NCI-H1417 (cell line): ENCODE measurements at regions not wholly inside any gene's neighbourhood (a gene's known extent, or its start where the extent isn't known, plus 50 kb on each side); places are given as distances from the start of the nearest gene placed in this dataset.

ENCODE experiments used
- DNase-seq, 3 experiments: peaks; one replicate each; lab custom pipeline; 2025; lab: John Stamatoyannopoulos, UW

DNA sequence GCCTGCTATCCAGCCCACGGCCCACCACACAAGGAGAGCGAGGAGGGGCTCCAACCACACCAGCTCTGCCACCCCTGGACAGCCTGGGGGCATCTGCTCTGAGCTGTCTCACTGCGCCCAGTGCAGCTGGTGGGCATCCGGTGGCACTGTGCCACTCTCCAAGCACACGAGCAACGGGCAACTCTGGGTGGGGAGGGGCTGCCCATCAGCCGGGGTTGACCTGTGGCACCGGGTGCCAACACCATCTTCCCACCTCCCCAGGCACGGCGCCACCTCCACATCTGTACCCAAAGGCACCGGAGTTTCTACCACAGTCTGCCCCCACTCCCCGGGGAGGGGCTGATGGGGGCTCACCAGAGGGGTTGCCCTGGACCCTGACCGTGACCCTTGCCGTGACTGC lies 241.8 kb downstream of the RBFOX3 start:
- no peak for DNase-seq

DNA sequence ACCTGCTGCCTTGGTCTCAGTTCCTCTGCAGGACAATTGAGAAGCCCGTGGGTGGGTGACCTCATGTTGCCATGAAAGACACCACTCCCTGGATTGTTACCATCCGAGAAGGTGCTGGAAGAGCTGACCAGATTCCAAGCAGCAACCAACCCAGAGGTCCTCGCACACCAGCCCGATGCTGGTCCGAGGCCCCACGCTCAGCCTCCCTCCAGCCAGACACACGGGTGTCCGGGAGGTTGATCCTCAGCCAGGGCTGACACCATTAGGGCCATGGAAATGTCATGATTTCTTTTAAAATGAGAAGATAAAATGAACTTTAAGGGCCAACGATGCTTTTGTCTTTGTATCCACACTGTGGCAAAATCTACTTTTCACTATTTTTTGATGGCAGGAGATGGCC lies 242.3 kb downstream of the RBFOX3 start:
- DNase-seq, result no peak

DNA sequence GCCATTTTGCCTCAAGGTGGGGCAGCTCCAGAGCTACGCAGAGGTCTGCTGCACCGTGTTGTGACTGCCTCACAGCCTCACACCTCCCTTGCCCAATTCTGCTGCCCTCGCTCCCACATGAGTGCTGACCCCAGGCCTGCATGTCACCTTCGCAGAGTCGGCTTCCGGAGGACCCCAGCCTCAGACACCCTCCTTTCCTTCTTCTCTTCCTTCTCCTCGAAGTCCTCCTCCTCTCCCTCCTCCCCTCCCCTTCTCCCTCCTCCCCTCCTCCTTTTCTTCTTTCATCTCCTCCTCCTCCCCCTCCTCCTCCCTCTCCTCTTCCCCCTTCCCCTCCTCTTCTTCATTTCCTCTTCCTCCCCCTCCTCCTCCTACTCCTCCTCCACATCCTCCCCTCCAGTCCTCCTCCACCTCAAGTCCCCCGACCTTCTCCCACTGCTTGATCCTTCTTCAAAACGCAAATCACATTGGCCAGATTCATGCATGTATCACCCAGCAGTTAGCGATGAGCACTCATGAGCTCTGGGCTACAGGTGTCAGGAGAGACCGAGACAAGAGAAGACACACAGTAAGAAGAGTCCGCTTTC lies 243.8 kb downstream of the RBFOX3 start:
- no peak for DNase-seq

DNA sequence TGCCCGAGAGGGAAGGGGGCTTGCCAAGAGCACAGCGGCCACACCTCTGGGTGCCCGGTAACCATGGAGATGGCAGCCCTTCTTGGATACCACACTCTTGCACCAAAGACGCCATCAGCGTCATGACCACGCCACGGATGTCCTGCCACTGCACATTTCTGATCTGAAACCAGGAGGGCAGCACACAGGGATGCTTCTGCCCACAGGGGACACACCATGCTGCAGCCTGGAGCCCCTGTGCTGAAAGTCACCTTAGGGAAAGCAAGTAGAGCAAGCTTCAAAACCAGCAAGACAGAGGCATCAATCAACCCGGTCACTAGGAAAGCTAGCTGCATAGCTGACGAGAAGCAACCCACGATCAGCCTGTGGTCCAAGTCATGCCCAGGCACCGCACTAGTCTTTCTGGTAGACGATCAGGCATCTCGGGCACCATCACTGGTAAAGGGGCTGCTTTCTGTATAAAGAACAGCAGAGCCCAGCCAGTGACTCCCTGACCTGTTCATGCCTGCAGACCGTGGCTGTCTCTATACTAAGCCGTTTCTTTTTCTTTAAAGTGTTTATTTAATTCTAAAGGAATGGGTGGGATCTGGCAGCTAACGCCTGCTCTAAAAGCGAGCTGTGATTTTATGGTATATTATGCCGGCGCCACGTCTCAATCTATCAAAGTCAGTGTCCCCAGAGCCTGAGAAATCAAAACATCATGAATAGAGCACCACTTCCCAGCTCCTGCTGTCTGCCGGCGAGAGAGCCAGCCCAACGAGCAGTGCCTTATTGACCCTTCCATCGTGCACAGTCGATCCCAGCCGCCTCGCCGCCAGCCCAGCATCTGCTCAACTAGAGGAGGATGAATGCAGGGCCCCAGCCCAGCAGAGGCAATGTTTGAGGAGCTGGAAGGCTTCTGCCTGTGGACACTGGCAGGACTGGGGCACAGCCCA lies 244.7 kb downstream of the RBFOX3 start:
- DNase-seq, result peak in 2 of 3 experiments; percentile 29 to 51

GRCh38 chr17:79365351-79365750 lies 245.5 kb downstream of the RBFOX3 start:
- no peak for DNase-seq

- no peak for DNase-seq
Observed at GRCh38 chr17:79364315-79365094, 246.3 kb downstream of the RBFOX3 start.

- no peak for DNase-seq
Observed at GRCh38 chr17:79363552-79364275, 247.1 kb downstream of the RBFOX3 start.

GRCh38 chr17:79362772-79363305 lies 248.0 kb downstream of the RBFOX3 start:
- DNase-seq, result no peak

- DNase-seq, result peak in 1 of 3 experiments; percentile 23
Observed at GRCh38 chr17:79361873-79362771, 248.7 kb downstream of the RBFOX3 start.

GRCh38 chr17:79361221-79361734 lies 249.6 kb downstream of the RBFOX3 start:
- DNase-seq, result no peak

DNA sequence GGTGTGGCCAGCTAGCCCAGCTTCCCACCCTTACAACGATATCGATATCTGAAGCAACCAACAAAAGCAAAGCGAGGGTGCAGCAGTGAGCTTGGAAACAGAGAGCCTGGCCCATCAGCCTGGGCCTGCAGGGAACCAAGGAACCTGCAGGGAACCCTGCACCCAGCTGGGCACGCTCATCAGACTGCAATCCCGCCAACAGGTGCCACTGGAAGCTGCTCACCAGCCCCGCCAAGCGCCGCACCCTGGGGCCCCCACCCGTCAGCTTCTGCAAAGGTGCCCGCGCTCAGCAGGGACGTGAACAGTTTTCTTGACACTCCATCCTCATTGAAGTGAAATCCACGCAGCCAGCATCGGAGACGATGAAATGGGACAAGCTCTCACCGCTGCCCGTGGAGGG lies 250.7 kb downstream of the RBFOX3 start:
- DNase-seq, result peak in 1 of 3 experiments; percentile 18

DNA sequence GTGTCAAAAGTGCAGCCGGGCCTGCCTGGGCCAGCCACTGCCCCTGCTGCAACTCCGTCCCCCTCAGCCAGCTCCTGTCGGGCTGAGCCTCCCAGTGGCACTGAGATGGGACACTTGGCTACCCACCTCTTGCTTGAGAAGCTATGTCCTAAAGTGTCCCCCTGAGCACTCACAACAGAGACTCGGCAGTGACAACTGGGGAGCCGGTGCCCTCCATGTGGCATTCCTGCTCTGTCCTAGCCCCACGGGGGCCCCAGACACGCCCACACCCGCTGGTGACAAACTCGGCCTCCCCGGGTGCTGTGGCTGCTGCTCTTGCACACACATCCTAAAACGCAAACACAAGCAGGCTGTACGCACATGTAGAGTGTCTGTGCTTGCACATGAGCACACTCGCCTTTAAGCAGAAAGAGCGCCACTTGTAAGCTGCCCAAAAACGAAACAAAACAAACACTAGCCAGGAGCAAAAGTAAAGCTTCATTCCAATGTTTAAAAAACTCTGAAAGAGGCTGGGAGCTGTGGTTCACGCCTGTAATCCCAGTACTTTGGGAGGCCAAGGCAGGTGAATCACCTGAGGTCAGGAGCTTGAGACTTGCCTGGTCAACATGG lies 253.9 kb downstream of the RBFOX3 start:
- no peak for DNase-seq

DNA sequence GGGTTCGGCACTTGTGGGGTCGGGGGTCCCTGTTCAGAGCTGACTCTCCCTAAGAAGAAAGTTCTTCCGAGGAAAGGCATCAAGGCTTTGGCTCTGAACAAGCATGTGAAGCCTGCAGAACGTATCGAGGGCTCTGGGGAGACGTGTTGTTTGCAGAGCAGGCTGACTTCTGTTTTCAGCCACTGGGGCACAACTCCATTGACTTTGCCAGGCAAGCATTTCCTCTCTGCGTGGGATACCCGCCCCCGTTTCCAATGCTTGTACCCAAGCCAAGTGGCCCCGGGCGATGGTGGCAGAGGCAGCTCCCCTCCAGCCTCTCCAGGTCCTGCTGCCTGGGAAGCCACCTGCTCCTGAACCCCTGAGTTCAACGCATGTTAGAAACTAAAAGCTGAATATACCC lies 255.7 kb downstream of the RBFOX3 start:
- DNase-seq, result peak in 1 of 3 experiments; percentile 41

GRCh38 chr17:79354173-79354820 lies 256.6 kb downstream of the RBFOX3 start:
- DNase-seq, result no peak

- no peak for DNase-seq
Observed at GRCh38 chr17:79353548-79353947, 257.3 kb downstream of the RBFOX3 start.

GRCh38 chr17:79353016-79353415 lies 257.8 kb downstream of the RBFOX3 start:
- DNase-seq, result no peak

DNA sequence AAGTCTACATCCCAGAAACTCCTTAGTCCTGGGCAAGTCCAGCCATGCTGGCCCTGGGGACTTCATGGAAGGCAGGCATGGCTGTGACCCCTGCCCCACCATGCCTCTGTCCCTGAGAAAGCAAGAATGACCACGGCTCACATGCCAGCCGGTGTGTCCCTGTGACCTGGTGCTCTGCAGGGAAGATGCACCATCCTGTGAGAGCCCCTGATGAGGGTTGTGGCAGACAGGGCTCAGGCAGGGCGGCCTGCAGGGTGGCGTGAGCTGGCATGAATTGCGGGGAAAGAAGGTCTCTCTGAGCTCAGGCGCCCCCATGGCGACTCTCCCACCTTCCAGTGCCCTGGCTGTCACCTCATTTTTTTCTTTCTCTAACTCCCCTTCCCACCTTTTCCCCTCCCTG lies 260.3 kb downstream of the RBFOX3 start:
- DNase-seq, result no peak

GRCh38 chr17:79349506-79350400 lies 261.1 kb downstream of the RBFOX3 start:
- no peak for DNase-seq
